NCI-H2107 (cell line): ENCODE measurements at regions not wholly inside any gene's neighbourhood (a gene's known extent, or its start where the extent isn't known, plus 50 kb on each side); places are given as distances from the start of the nearest gene placed in this dataset.
"Not testable (repeated sequence)": the region's sequence is repeated elsewhere in the genome, so short reads cannot be mapped to it uniquely, and the experiment has no call there.

ENCODE experiments used
- DNase-seq: peaks from one replicate; lab custom pipeline; 2025; lab: John Stamatoyannopoulos, UW

DNA sequence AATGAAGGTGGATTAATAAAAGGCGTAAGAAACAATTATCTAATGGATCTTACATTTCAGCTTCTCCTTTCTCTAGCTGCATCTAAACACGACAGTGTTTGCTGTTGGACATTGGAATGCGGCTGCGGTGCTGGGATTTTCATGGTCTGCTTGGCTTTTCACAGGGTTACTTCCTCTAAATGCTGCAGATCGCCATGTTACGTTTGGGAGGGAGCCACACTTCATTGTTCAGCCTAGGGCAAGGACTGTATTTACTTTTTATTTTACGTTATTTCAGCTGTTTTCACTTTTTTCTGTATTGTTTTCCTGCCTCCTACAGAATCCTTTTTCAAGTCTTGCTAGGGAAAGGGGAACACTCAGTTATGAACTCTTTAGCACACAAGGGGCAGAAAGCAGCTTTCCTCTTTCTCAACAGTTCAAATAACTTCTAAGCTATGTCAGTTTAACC lies 97.9 kb upstream of the MTHFD1L start:
- no peak for DNase-seq

DNA sequence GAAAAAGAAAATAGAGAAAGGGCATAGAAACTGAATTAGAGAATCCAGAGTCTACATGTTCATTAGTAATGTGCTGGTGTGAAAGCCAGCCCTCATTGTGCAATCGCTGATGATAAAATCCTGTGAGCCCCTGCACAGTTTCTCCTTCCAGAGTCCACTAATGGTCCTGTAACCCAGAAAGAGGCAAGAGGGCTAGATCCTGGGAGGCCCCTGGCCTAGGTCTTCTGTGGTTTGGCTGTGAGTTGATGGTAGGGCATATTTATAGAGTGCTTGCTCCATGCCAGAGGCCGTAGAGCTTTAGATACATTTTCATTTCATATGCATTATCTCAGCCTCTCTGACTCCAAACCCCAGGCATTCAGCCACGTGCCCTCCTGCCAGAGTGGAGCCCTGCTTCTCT lies 94.9 kb upstream of the MTHFD1L start:
- DNase-seq, result no peak

DNA sequence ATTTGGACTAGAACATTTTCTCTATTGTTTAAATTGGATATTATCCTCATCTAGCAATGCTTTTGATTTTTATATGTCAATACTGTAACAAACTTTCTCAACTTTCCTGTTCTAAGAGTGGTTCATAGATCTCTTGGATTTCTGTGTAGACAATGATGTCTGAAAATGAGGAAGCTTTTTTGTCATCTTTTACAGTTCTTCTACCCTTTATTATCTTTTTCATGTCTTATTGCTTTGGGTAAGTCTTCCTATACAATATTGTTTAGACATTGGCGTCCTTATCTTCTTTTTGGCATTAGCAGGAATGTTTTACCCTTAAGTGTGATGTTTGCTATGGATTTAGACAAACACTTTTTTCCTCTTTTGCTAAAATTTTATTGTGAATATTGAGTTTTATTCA lies 91.5 kb upstream of the MTHFD1L start:
- no peak for DNase-seq

DNA sequence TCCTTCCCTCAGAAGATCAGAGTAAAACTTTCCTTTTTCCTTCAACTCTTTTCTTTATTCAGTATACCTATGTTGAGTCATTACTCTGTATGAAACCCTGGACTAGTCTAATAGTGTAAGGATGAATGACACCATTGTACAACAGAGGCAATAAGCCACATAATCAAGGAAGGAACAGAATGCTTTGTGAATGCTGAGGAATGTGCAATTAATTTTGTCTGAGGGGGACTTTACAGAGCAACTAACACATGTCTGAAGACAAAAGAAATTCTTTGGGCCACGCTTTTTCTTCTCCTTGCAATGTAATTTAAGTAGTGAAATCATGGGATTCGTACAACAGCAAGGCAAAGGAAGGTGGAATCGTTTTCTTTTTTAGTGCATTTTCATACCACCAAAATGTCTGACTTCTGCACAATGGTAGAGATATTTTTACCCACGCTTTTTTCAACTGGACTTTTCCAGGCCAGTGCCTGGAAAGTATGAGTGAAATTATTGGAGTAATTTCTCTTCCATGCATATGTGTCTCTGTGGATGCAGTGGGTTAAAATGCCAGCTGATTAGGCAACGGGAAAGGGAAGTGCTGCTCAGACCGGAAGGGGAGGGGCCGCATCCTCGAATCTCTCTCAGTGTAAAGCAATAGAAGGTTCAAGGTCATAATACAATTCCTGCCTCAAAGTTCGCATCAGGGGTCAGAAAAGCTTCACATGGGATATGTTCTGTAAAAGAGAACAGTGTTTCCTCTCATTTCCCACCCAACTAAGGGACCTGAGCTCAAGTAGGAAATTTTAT lies 89.9 kb upstream of the MTHFD1L start:
- DNase-seq, result no peak

DNA sequence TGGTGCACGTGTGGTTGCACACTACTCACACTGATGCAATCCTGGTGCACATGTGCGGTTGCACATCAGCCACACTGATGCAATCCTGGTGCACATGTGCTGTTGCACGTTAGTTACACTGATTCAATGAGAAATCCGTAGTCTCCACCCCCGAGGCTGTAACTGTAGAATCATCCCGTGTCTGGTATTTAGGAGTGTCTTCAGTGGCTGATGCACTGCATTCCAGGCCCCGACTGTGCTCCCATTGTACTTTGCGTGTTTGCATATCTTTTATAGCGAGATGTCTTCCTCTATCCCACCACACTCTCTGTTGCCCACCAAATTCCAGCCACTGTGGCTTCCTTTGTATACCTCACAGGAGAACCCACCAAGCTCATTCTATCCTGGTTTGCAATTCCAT lies 87.8 kb upstream of the MTHFD1L start:
- DNase-seq, result no peak

DNA sequence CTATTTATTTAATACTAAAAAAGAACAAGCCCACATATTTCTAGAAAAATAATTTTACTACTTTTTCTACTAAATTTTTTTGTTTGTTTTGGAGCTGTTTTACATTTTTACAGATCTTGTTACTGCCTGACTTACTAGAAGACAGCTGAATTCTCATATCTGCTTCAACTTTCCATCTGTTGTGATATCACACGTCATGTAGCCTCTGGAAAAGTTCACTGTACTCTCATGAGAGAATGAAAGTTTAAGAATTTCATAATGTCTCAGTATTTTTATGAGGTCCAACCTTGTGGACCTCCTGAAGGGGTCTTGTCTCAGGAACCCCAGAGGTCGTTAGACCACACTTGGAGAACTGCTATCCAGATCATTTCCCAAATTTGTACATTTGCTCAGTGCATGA lies 81.7 kb upstream of the MTHFD1L start:
- DNase-seq, result no peak

DNA sequence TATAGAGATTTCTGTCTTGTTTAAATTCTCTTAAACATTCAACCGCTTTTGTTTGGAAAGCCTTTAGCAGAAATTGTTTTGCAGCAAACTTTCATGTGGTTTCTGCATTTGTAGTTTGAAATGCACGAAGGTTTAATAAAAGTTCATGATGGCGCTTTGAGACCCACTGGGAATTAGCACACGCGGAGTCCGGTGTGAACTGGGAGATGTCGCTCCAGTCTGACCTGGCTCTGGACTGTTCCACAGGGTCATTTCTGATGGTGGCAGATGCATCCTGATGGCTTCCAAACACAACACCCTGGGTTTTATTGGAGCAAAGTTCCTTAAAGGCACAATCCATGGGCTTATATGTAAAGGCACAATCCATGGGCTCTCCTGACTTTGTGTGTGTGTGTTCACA lies 78.1 kb upstream of the MTHFD1L start:
- DNase-seq, result no peak

DNA sequence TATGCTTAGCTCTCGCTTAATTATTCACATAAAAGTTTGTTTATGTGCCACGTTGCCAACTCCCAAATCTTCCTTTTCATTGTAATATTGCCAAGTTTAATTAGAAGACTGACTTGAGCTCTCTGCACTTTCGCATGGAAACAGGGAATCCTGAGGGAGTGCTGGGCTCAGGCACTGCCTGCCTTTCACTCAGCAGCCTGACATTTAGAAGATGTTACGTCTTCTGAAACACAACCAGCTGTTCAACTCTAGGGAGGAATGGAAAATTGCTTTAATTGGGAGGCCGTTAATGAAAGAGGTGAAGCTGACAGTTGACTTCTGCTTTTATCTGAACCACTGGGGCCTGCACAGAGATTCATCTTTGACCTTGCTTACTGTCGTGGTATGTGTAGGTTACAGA lies 77.4 kb upstream of the MTHFD1L start:
- DNase-seq, result no peak

DNA sequence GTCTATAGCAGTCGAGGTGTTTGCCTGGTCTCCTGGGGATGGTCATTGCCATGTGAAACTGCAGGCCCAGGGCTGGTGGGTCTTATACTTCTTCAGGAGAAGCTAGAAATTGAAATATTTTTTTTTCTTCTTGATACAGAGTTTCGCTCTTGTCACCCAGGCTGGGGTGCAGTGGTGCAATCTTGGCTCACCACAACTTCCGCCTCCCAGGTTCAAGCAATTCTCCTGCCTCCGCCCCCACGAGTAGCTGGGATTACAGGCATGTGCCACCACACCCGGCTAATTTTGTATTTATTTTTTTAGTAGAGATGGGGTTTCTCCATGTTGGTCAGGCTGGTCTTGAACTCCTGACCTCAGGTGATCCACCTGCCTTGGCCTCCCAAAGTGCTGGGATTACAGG lies 75.6 kb upstream of the MTHFD1L start:
- not testable (repeated sequence) for DNase-seq

DNA sequence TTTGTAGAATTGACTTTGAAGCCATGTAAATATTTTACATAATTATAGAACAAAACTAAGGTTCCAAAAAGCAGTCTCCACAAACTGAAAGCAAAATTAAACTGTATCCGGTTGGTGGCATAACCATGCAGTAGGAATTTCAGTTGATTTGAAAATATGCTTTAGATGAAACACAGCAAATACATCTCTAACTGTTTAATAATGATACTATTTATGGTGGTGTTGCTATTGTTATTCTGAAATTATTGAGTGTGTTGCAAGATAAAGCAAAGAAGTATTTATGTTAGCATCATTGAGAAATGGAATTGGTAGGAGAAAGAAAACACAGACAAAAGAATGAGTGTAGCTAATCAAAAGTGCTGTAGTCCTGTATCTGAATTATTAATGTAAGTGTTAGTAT lies 73.8 kb upstream of the MTHFD1L start:
- DNase-seq, result no peak

DNA sequence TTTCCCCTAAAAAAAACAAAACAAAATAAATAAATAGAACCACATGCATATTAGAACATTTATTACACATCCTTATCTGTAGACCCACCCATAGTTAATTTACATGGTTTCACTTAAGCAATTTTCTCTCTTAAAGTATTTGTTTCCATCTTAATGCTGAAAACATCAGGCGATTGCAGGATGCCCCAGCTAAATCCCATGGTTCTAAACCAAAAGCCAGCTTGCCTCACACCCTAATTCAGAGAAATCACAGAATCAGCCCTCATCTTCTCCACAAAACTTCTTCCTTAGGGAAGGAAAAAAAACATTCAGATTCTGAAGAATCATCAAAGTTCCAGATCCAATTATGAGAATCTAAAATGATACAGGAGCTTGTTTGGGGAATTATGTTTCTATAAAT lies 67.6 kb upstream of the MTHFD1L start:
- no peak for DNase-seq

DNA sequence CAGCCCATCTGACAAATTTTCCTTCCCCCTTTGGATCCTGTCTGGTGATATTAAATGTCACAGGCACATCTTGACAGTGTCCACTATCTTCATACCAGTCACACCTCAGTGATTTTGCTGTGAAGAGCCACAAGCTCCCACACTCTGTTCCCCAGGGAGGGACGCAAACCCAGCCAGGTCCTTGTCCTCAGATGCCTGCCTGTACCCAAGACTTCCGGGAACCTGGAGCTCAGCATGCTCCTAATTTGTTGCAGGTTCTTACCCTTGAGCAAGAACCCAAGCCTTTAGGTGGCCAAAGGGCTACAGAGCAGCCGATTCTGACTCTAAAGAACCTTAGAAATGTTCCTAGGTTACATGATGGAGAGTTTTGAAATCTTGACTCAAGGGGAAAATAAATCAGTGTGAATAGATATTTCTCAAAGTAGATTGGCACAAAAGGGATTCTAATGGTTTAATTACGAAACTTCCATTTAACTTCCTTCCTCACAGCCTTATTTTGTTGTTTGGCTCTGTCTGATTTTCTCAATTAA lies 66.2 kb upstream of the MTHFD1L start:
- no peak for DNase-seq

DNA sequence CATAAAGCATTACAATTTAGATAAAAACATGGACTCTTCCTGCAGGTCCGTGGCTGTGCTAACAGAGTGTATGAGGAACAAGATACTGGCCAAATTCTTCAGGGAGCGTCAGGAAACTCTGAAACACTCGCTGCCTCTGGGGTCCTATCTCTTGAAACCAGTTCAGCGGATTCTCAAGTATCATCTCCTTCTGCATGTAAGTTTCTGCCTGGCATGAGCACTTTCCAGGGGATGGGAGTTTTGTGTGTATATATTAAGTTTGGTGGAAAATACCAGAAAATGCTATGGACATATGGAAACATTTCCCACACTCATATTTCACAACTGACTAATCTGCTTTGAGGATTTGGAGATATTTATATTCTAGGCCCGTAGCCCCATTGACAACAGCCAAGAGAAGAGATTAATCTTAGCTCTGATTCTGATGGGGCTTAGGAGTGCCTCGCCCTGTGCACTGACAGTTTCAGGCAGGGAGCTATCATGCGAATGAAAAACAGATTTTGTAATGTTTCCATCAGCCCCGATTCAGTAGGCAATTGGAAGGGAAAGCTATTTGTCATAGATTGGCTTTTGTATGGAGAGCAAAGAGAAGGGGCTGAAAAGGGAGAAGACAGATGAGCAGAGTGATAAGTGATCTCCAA lies 64.7 kb upstream of the MTHFD1L start:
- no peak for DNase-seq

DNA sequence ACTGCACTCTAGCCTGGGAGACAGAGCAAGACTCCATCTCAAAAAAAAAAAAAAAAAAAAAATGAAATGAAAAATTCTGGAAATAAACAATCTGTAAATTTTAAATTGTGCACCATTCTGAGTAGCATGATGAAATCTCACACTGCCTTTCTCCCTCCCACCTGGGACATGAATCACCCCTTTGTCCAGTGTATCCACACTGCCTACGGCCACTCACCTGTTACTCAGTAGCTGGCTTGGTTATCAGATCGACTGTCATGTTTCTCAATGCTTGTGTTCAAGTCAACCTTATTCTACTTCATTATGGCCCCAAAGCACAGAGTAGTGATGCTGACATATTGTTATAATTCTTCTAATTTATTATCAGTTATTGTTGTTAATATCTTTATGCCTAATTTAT lies 58.7 kb upstream of the MTHFD1L start:
- DNase-seq, result no peak

DNA sequence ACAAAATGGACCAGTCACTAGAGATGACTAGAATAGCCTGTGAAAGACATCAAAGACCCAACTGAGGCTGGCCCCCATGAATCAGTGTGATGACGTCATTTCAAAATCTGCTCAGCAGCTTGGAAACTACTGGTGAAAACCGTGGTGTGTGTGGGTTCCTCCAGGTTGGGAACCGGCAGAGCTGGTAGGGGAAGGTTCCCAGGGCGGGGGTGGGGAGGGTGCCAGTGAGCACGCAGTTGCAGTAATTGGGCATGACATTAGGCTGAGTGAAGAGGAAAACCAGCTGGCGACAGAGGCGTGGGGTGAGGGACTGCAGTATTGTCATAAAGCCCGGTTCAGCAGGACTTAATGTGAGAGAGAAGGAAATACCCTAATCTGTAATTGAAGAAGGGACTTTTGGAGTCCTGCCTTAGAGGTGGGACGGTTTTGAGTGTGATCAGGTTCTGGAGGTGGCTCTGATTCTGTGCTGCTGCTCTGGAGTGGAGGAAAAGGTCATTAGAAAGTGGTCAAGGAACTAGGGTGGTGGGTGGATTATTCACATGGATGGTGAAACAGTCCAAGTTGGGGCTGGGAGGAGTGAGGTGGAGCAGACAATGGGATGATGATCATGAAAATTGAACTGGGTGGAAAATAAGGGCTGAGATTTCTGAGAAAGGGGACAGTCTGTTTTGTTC lies 52.0 kb upstream of the MTHFD1L start:
- no peak for DNase-seq

DNA sequence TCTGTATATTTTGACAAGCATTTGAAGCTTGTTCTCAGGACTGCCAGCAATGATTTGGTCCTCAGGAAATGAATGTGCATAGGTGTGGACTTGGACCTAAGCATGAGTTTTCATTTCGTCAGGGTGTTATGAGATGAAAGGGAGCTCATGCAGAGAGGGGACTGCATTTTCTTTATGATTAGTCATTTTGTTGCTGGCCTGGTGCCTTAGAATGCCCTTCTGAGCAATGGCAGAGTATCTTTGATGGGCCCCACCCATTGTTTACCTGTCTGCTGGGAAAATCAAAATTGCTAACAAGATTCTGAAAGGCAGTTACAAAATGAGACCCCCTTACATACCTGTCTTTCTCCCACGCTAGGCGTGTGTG lies 51.5 kb upstream of the MTHFD1L start:
- no peak for DNase-seq
